ENCODE measurements at regions not wholly inside any gene's neighbourhood (a gene's known extent, or its start where the extent isn't known, plus 50 kb on each side); places are given as distances from the start of the nearest gene placed in this dataset.

- no peaks in the 10 kb centered on the region for H3K4me1 ChIP-seq (ENCODE audit: control insufficient read depth, insufficient read depth, low read length, unreplicated experiment)
- H3K27me3 ChIP-seq (ENCODE audit: insufficient read depth, low read length), result peaks cover 17% of the 10 kb centered on the region
- H2AFZ ChIP-seq (ENCODE audit: low read length, unreplicated experiment), result no peak overlapping the region
- no peak overlapping the region for H3K4me3 ChIP-seq (ENCODE audit: low read depth, low read length)
- H3K79me2 ChIP-seq (ENCODE audit: control insufficient read depth, insufficient read depth, low read length, unreplicated experiment), result no peaks in the 10 kb centered on the region
- no peak overlapping the region for H3K27ac ChIP-seq (ENCODE audit: low read depth, low read length)
- H3K36me3 ChIP-seq (ENCODE audit: insufficient read depth, low read length), result no peaks in the 10 kb centered on the region
Measured at GRCh38 chr15:61521953-61522352, 292.9 kb upstream of the RORA start.

DNA sequence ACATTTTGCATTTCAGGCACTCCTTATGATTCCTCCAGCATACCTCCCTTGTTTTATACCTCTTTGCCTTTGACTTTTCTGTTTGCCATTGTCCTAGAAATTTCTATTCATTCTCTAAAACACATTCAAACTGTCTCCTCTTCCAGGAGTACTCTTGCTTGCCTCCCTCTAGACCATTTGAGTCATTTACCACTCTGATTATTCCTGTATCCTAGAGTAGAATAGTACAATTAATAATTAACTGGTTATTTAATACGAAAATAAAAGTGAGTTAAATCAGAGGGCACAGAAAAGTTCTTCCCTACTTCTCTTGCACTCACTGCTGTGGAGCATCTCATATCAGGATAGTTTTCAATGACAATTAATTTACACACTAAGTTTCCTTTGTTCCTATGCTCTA lies 290.2 kb upstream of the RORA start:
- Histone ChIP-seq H3K36me3 (ENCODE audit: insufficient read depth, low read length) (no peaks in the 10 kb centered on the region), H3K79me2 (ENCODE audit: control insufficient read depth, insufficient read depth, low read length, unreplicated experiment) (no peaks in the 10 kb centered on the region), H3K27ac (ENCODE audit: low read depth, low read length) (no peak overlapping the region), H2AFZ (ENCODE audit: low read length, unreplicated experiment) (no peak overlapping the region), H3K4me3 (ENCODE audit: low read depth, low read length) (no peak overlapping the region), H3K4me1 (ENCODE audit: control insufficient read depth, insufficient read depth, low read length, unreplicated experiment) (no peaks in the 10 kb centered on the region), H3K27me3 (ENCODE audit: insufficient read depth, low read length) (peaks cover 4% of the 10 kb centered on the region)

GRCh38 chr15:61518191-61518950 lies 289.3 kb upstream of the RORA start:
- no peaks in the 10 kb centered on the region for H3K36me3 ChIP-seq (ENCODE audit: insufficient read depth, low read length)
- H3K27me3 ChIP-seq (ENCODE audit: insufficient read depth, low read length), result peaks cover 3% of the 10 kb centered on the region; the same call in 1 of the 2 replicates
- H3K79me2 ChIP-seq (ENCODE audit: control insufficient read depth, insufficient read depth, low read length, unreplicated experiment), result no peaks in the 10 kb centered on the region
- no peak overlapping the region for H3K27ac ChIP-seq (ENCODE audit: low read depth, low read length)
- H3K4me1 ChIP-seq (ENCODE audit: control insufficient read depth, insufficient read depth, low read length, unreplicated experiment), result no peaks in the 10 kb centered on the region
- no peak overlapping the region for H2AFZ ChIP-seq (ENCODE audit: low read length, unreplicated experiment)
- H3K4me3 ChIP-seq (ENCODE audit: low read depth, low read length), result no peak overlapping the region

GRCh38 chr15:61517776-61518175 lies 288.7 kb upstream of the RORA start:
- Histone ChIP-seq H3K27me3 (ENCODE audit: insufficient read depth, low read length) (peaks cover 3% of the 10 kb centered on the region; the same call in 1 of the 2 replicates), H3K4me1 (ENCODE audit: control insufficient read depth, insufficient read depth, low read length, unreplicated experiment) (no peaks in the 10 kb centered on the region), H3K79me2 (ENCODE audit: control insufficient read depth, insufficient read depth, low read length, unreplicated experiment) (no peaks in the 10 kb centered on the region), H3K4me3 (ENCODE audit: low read depth, low read length) (no peak overlapping the region), H2AFZ (ENCODE audit: low read length, unreplicated experiment) (no peak overlapping the region), H3K27ac (ENCODE audit: low read depth, low read length) (no peak overlapping the region), H3K36me3 (ENCODE audit: insufficient read depth, low read length) (no peaks in the 10 kb centered on the region)

DNA sequence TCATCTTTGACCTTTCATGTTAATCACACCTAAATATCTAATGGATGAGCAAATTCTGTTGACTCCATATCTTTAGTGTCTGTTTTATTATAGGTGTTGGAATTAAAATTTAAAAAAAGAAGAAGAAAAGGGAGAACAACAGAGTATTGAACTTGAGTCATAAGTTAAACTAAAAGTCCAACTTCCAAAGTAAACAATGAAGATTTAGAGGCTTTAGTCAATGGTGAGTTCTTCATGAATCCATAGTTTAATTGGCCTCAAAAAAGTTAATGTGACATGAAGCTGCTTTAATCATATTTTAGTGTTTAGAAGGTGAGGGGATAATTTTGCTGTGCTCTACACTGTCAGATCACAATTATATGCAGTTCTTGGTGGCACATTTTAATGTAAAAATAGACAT lies 288.2 kb upstream of the RORA start:
- Histone ChIP-seq H3K27me3 (ENCODE audit: insufficient read depth, low read length) (peaks cover 3% of the 10 kb centered on the region; the same call in 1 of the 2 replicates), H3K4me1 (ENCODE audit: control insufficient read depth, insufficient read depth, low read length, unreplicated experiment) (no peaks in the 10 kb centered on the region), H3K79me2 (ENCODE audit: control insufficient read depth, insufficient read depth, low read length, unreplicated experiment) (no peaks in the 10 kb centered on the region), H3K36me3 (ENCODE audit: insufficient read depth, low read length) (no peaks in the 10 kb centered on the region), H2AFZ (ENCODE audit: low read length, unreplicated experiment) (no peak overlapping the region), H3K27ac (ENCODE audit: low read depth, low read length) (no peak overlapping the region), H3K4me3 (ENCODE audit: low read depth, low read length) (no peak overlapping the region)

GRCh38 chr15:61511756-61512155 lies 282.7 kb upstream of the RORA start:
- H3K27ac ChIP-seq (ENCODE audit: low read depth, low read length), result no peak overlapping the region
- H3K36me3 ChIP-seq (ENCODE audit: insufficient read depth, low read length), result no peaks in the 10 kb centered on the region
- no peaks in the 10 kb centered on the region for H3K4me1 ChIP-seq (ENCODE audit: control insufficient read depth, insufficient read depth, low read length, unreplicated experiment)
- H3K4me3 ChIP-seq (ENCODE audit: low read depth, low read length), result no peak overlapping the region
- H2AFZ ChIP-seq (ENCODE audit: low read length, unreplicated experiment), result no peak overlapping the region
- H3K79me2 ChIP-seq (ENCODE audit: control insufficient read depth, insufficient read depth, low read length, unreplicated experiment), result no peaks in the 10 kb centered on the region
- H3K27me3 ChIP-seq (ENCODE audit: insufficient read depth, low read length), result peaks cover 8% of the 10 kb centered on the region

DNA sequence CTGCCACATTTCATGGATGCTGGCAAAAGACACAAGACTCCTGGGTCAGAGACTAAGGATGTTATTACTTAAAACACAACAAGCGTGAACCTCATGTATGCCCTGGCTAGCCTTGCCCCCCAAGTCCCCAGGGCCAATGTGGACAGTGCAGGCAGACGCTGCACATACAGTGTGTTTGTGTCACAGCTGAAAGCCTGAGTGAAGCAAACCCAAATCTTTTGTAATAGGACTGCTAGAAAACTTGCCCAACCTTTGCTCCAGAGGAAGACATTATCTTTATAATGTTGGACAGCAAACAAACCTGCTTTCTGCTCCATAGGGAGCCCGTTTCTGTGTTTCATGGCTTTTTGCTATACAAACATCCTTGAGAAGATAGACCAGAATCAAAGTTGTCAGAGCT lies 282.0 kb upstream of the RORA start:
- H3K4me3 ChIP-seq (ENCODE audit: low read depth, low read length), result no peak overlapping the region
- H3K27me3 ChIP-seq (ENCODE audit: insufficient read depth, low read length), result peaks cover 8% of the 10 kb centered on the region
- no peaks in the 10 kb centered on the region for H3K4me1 ChIP-seq (ENCODE audit: control insufficient read depth, insufficient read depth, low read length, unreplicated experiment)
- H3K27ac ChIP-seq (ENCODE audit: low read depth, low read length), result no peak overlapping the region
- no peaks in the 10 kb centered on the region for H3K36me3 ChIP-seq (ENCODE audit: insufficient read depth, low read length)
- H3K79me2 ChIP-seq (ENCODE audit: control insufficient read depth, insufficient read depth, low read length, unreplicated experiment), result no peaks in the 10 kb centered on the region
- no peak overlapping the region for H2AFZ ChIP-seq (ENCODE audit: low read length, unreplicated experiment)

- Histone ChIP-seq H2AFZ (ENCODE audit: low read length, unreplicated experiment) (no peak overlapping the region), H3K4me1 (ENCODE audit: control insufficient read depth, insufficient read depth, low read length, unreplicated experiment) (no peaks in the 10 kb centered on the region), H3K36me3 (ENCODE audit: insufficient read depth, low read length) (no peaks in the 10 kb centered on the region), H3K27ac (ENCODE audit: low read depth, low read length) (no peak overlapping the region), H3K79me2 (ENCODE audit: control insufficient read depth, insufficient read depth, low read length, unreplicated experiment) (no peaks in the 10 kb centered on the region), H3K4me3 (ENCODE audit: low read depth, low read length) (no peak overlapping the region), H3K27me3 (ENCODE audit: insufficient read depth, low read length) (peaks cover 8% of the 10 kb centered on the region)
Measured at GRCh38 chr15:61509327-61509840, 280.3 kb upstream of the RORA start.

GRCh38 chr15:61503383-61503969 lies 274.4 kb upstream of the RORA start:
- Histone ChIP-seq H3K27ac (ENCODE audit: low read depth, low read length) (no peak overlapping the region), H2AFZ (ENCODE audit: low read length, unreplicated experiment) (no peak overlapping the region), H3K4me1 (ENCODE audit: control insufficient read depth, insufficient read depth, low read length, unreplicated experiment) (no peaks in the 10 kb centered on the region), H3K36me3 (ENCODE audit: insufficient read depth, low read length) (no peaks in the 10 kb centered on the region), H3K79me2 (ENCODE audit: control insufficient read depth, insufficient read depth, low read length, unreplicated experiment) (no peaks in the 10 kb centered on the region), H3K4me3 (ENCODE audit: low read depth, low read length) (no peak overlapping the region), H3K27me3 (ENCODE audit: insufficient read depth, low read length) (peaks cover 16% of the 10 kb centered on the region)

- H3K4me1 ChIP-seq (ENCODE audit: control insufficient read depth, insufficient read depth, low read length, unreplicated experiment), result no peaks in the 10 kb centered on the region
- no peak overlapping the region for H3K4me3 ChIP-seq (ENCODE audit: low read depth, low read length)
- no peaks in the 10 kb centered on the region for H3K36me3 ChIP-seq (ENCODE audit: insufficient read depth, low read length)
- peaks cover 22% of the 10 kb centered on the region for H3K27me3 ChIP-seq (ENCODE audit: insufficient read depth, low read length)
- H3K79me2 ChIP-seq (ENCODE audit: control insufficient read depth, insufficient read depth, low read length, unreplicated experiment), result no peaks in the 10 kb centered on the region
- H2AFZ ChIP-seq (ENCODE audit: low read length, unreplicated experiment), result no peak overlapping the region
- no peak overlapping the region for H3K27ac ChIP-seq (ENCODE audit: low read depth, low read length)
Measured at GRCh38 chr15:61501815-61502389, 272.8 kb upstream of the RORA start.

Data from ACC112 (cell line).